ENCODE measurements at regions not wholly inside any gene's neighbourhood (a gene's known extent, or its start where the extent isn't known, plus 50 kb on each side); places are given as distances from the start of the nearest gene placed in this dataset.
A peak's percentile ranks its signal among the peaks of the same experiment; 100 is the strongest.

- no peak for DNase-seq (ENCODE audit: low spot score)
Measured at GRCh38 chr5:68379275-68380036, 163.9 kb downstream of the PIK3R1 start.

GRCh38 chr5:68380078-68380477, 164.5 kb downstream of the PIK3R1 start:
- DNase-seq (ENCODE audit: low spot score), result no peak

GRCh38 chr5:68381060-68381459, 165.5 kb downstream of the PIK3R1 start:
- DNase-seq (ENCODE audit: low spot score), result no peak

- no peak for DNase-seq (ENCODE audit: low spot score)
Measured at GRCh38 chr5:68381909-68382308, 166.4 kb downstream of the PIK3R1 start.

GRCh38 chr5:68382640-68383039, 167.1 kb downstream of the PIK3R1 start:
- no peak for DNase-seq (ENCODE audit: low spot score)

- DNase-seq (ENCODE audit: low spot score), result no peak
Measured at GRCh38 chr5:68383888-68384310, 168.3 kb downstream of the PIK3R1 start.

GRCh38 chr5:68384936-68385594, 169.5 kb downstream of the PIK3R1 start:
- DNase-seq (ENCODE audit: low spot score), result no peak

- DNase-seq (ENCODE audit: low spot score), result no peak
Measured at GRCh38 chr5:68385936-68386335, 170.4 kb downstream of the PIK3R1 start.

GRCh38 chr5:68387074-68387796, 171.7 kb downstream of the PIK3R1 start:
- DNase-seq (ENCODE audit: low spot score), result no peak

- DNase-seq (ENCODE audit: low spot score), result no peak
Measured at GRCh38 chr5:68389618-68390017, 174.1 kb downstream of the PIK3R1 start.

GRCh38 chr5:68392617-68393016, 177.1 kb downstream of the PIK3R1 start:
- no peak for DNase-seq (ENCODE audit: low spot score)

- DNase-seq (ENCODE audit: low spot score), result no peak
Measured at GRCh38 chr5:68395302-68395701, 179.7 kb downstream of the PIK3R1 start.

GRCh38 chr5:68395926-68396511, 180.5 kb downstream of the PIK3R1 start:
- DNase-seq (ENCODE audit: low spot score), result no peak

- no peak for DNase-seq (ENCODE audit: low spot score)
Measured at GRCh38 chr5:68396722-68397121, 181.2 kb downstream of the PIK3R1 start.

- DNase-seq (ENCODE audit: low spot score), result no peak
Measured at GRCh38 chr5:68398146-68398812, 182.7 kb downstream of the PIK3R1 start.

GRCh38 chr5:68403301-68403700, 187.7 kb downstream of the PIK3R1 start:
- DNase-seq (ENCODE audit: low spot score), result no peak

GRCh38 chr5:68404246-68404645, 188.7 kb downstream of the PIK3R1 start:
- DNase-seq (ENCODE audit: low spot score), result no peak

GRCh38 chr5:68405026-68405684, 189.6 kb downstream of the PIK3R1 start:
- peak; percentile 10 for DNase-seq (ENCODE audit: low spot score)

- DNase-seq (ENCODE audit: low spot score), result no peak
Measured at GRCh38 chr5:68405784-68406743, 190.5 kb downstream of the PIK3R1 start.

GRCh38 chr5:68406767-68407241, 191.2 kb downstream of the PIK3R1 start:
- no peak for DNase-seq (ENCODE audit: low spot score)

Data from A172 (cell line).